Endothelial cell of umbilical vein (primary cell): ENCODE measurements at regions not wholly inside any gene's neighbourhood (a gene's known extent, or its start where the extent isn't known, plus 50 kb on each side); places are given as distances from the start of the nearest gene placed in this dataset.

Experiments used
- BruUV-seq: library from RNA; stranded (reverse); fragments of 400-500 nt; replicated peaks from 2 replicates; lab custom pipeline; 2021; lab: Mats Ljungman, UMichigan
- CTCF ChIA-PET: fragments of 300-600, 350-600 bp; sonication (Branson Sonifier 250); formaldehyde crosslinking; loops from one replicate; lab custom pipeline; 2021; ENCODE audit warnings: antibody characterized with exemption, inconsistent platforms; lab: Charles Lee
- POLR2A ChIA-PET: fragments of 300-600, 350-600 bp; sonication (Branson Sonifier 250); formaldehyde crosslinking; loops from one replicate; lab custom pipeline; 2021; ENCODE audit warnings: antibody characterized with exemption, inconsistent platforms; lab: Charles Lee
- DNase-seq: peaks from one replicate; pipeline ENCODE4 v3.0.0-alpha.2; 2011; ENCODE audit warnings: low read depth, low spot score
- FAIRE-seq: peaks from 2 replicates; lab custom pipeline; 2011; peaks lifted over from hg19 to GRCh38; lab: Jason Lieb, UNC
- H2AFZ ChIP-seq: 2 replicates; pipeline ENCODE4 v1.6.0; 2012; ENCODE audit warnings: low read depth, low read length, control low read depth, inconsistent platforms
- H3K27ac ChIP-seq: 2 replicates; pipeline ENCODE4 v1.5.1; 2011; ENCODE audit warnings: low read depth, mild to moderate bottlenecking, control low read depth, low read length, moderate library complexity; ENCODE audit not compliant: insufficient read depth
- H3K27me3 ChIP-seq, 2 experiments: 2 replicates each; pipeline versions ENCODE4 v1.6.0 to v1.6.1; 2011; ENCODE audit warnings: low read length in 2 of 2, mixed read lengths in 1 of 2; ENCODE audit not compliant: control insufficient read depth in 2 of 2, insufficient read depth in 2 of 2
- H3K36me3 ChIP-seq, 2 experiments: 2 replicates in 1 of 2; 3 replicates in 1 of 2; pipeline ENCODE4 v1.5.1; 2011; ENCODE audit warnings: low read length in 2 of 2, mild to moderate bottlenecking in 1 of 2, moderate library complexity in 1 of 2; ENCODE audit not compliant: control insufficient read depth in 2 of 2, insufficient read depth in 2 of 2; ENCODE audit errors: extremely low read depth in 1 of 2
- H3K4me1 ChIP-seq: 3 replicates; pipeline ENCODE4 v1.5.1; 2011; ENCODE audit warnings: mild to moderate bottlenecking, low read length; ENCODE audit not compliant: control insufficient read depth, insufficient read depth; ENCODE audit errors: extremely low read depth
- H3K4me2 ChIP-seq: 2 replicates; pipeline ENCODE4 v1.6.1; 2011; ENCODE audit warnings: low read length, control low read depth, mixed read lengths; ENCODE audit not compliant: insufficient read depth
- H3K4me3 ChIP-seq, 3 experiments: fragments of 200-600 bp in 1 of 3; sonication (generic), shearing (Covaris generic) in 1 of 3; replicated peaks in 1 of 3; 2 replicates each; pipeline ENCODE4 v1.5.1; 2011 to 2016; ENCODE audit warnings: control low read depth in 3 of 3, low read length in 3 of 3, mild to moderate bottlenecking in 2 of 3, inconsistent platforms in 1 of 3, low read depth in 1 of 3, moderate library complexity in 1 of 3; ENCODE audit not compliant: insufficient read depth in 1 of 3
- H3K79me2 ChIP-seq: 2 replicates; pipeline ENCODE4 v1.6.0; 2012; ENCODE audit warnings: low read length, inconsistent platforms; ENCODE audit not compliant: control insufficient read depth, insufficient read depth
- H3K9ac ChIP-seq: replicated peaks from 2 replicates; pipeline ENCODE3; 2011; ENCODE audit warnings: low read length, control low read depth; ENCODE audit not compliant: insufficient read depth; ENCODE audit errors: extremely low read depth
- H3K9me1 ChIP-seq: replicated peaks from 3 replicates; pipeline ENCODE4 v1.6.0; 2011; ENCODE audit warnings: mild to moderate bottlenecking, low read length; ENCODE audit not compliant: control insufficient read depth, insufficient read depth; ENCODE audit errors: extremely low read depth
- H3K9me3 ChIP-seq: replicated peaks from 2 replicates; pipeline ENCODE4 v1.5.1; 2012; ENCODE audit warnings: low read length, inconsistent platforms; ENCODE audit not compliant: control insufficient read depth, insufficient read depth
- H4K20me1 ChIP-seq: replicated peaks from 2 replicates; pipeline ENCODE3; 2011; ENCODE audit warnings: mild to moderate bottlenecking, low read length; ENCODE audit not compliant: control insufficient read depth, insufficient read depth; ENCODE audit errors: extremely low read depth
- EZH2 ChIP-seq: IDR thresholded peaks from 2 replicates; pipeline ENCODE4 v1.6.1; 2012; ENCODE audit warnings: borderline replicate concordance, low read depth, mild to moderate bottlenecking, moderate library complexity, low read length, inconsistent platforms; ENCODE audit not compliant: severe bottlenecking
- GATA2 ChIP-seq: IDR thresholded peaks from 2 replicates; pipeline ENCODE4 v1.7.0; 2011; ENCODE audit warnings: low read depth, mild to moderate bottlenecking, moderate library complexity, mixed read lengths, low read length; ENCODE audit not compliant: insufficient read length, insufficient read depth
- MYC ChIP-seq: IDR thresholded peaks from one replicate; pipeline ENCODE4 v1.6.1; 2011; ENCODE audit warnings: mild to moderate bottlenecking, low read depth, low read length
- dilution Hi-C: fragments of 300-500 bp; cut with MboI; formaldehyde crosslinking; loops from one replicate; pipeline ENCODE4 v1.15.0; 2019; ENCODE audit warnings: low sequenced_read_pairs; ENCODE audit not compliant: extremely low pct_ligation_motif_present
- intact Hi-C: fragments of 100-400 bp; cut with micrococcal nuclease; formaldehyde crosslinking; loops from one replicate; pipeline ENCODE4 v1.10.0; 2022

DNA sequence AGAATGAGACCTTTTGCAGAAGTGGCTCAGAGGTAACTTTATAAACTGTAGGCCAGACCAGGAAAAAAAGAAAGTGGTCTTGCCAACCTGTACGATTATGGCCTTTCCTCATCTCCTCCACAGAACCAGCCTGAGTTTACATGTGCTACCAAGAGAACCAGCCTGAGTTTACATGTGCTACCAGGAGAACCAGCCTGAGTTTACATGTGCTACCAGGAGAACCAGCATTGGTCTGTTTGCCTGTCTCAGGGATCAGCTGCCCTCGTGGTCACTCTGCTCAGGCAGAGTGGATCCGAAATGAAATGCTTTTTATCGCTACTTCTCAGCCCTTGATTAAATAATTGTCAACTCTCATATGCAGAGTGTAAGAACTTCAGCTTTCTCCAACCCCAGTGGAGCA, 209.9 kb downstream of the SUCLG1 start:
- Histone ChIP-seq H3K9ac (no peak overlapping the region), H3K27me3 (no peaks in the 10 kb centered on the region), H4K20me1 (no peaks in the 10 kb centered on the region), H2AFZ (no peak overlapping the region), H3K9me3 (no peaks in the 10 kb centered on the region), H3K4me1 (no peaks in the 10 kb centered on the region), H3K9me1 (no peaks in the 10 kb centered on the region), H3K36me3 (no peaks in the 10 kb centered on the region), H3K4me2 (no peak overlapping the region), H3K79me2 (no peaks in the 10 kb centered on the region), H3K4me3 (no peak overlapping the region), H3K27ac (no peak overlapping the region)
- ChIA-PET POLR2A (no interaction called here), CTCF (no interaction called here)
- no peak for TF ChIP-seq GATA2
- TF ChIP-seq MYC, result no peak
- dilution Hi-C loops, result no loop called here
- intact Hi-C loops, result no loop called here
- DNase-seq, result no peak
- no peak for FAIRE-seq
- no TSS peak for BruUV-seq

DNA sequence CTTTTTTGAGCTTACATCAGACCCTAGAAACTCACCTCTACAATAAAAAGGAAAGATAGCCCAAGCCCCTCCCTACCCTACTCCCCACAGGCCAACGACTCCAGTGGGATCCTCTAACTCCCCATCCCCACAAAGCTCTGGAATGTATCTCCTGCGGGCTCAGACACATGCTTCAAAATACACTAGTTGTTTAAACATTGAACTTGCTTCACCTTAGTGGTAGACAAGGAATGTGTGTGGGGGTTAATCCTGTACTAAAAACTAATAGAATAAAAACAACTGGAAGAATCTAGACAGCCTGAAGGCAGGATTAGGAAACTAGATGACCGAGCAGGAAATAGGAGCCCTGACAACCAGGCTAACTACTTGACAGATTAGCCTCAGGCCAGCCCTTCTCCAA, 211.5 kb downstream of the SUCLG1 start:
- TF ChIP-seq EZH2, result no peak
- TF ChIP-seq GATA2, result no peak
- Histone ChIP-seq H3K9me3 (no peaks in the 10 kb centered on the region), H3K36me3 (no peaks in the 10 kb centered on the region), H3K4me3 (no peak overlapping the region), H3K27ac (no peak overlapping the region), H3K27me3 (no peaks in the 10 kb centered on the region), H3K4me1 (no peaks in the 10 kb centered on the region), H2AFZ (no peak overlapping the region), H3K9ac (no peak overlapping the region), H3K79me2 (no peaks in the 10 kb centered on the region), H4K20me1 (no peaks in the 10 kb centered on the region), H3K9me1 (no peaks in the 10 kb centered on the region), H3K4me2 (no peak overlapping the region)
- DNase-seq (no peak), FAIRE-seq (no peak)
- ChIA-PET CTCF (no interaction called here), POLR2A (no interaction called here)
- intact Hi-C loops (no loop called here), dilution Hi-C loops (no loop called here)
- BruUV-seq, result no TSS peak
